Upper lobe of left lung (tissue), 6 donors: ENCODE measurements at regions not wholly inside any gene's neighbourhood (a gene's known extent, or its start where the extent isn't known, plus 50 kb on each side); places are given as distances from the start of the nearest gene placed in this dataset.

Experiments used
- ATAC-seq, 2 donors: fragments of 200-7000 bp; cut with Tn5 transposase; one replicate each; pipeline ENCODE4 v1.9.1; 2022; ENCODE audit warnings: mild to moderate bottlenecking in 2 of 2, moderate library complexity in 2 of 2; ENCODE audit not compliant: low FRiP score in 2 of 2
- DNase-seq, 2 donors: peaks; one replicate each; pipeline ENCODE4 v3.0.0-alpha.2; 2019 to 2020
- H3K27ac ChIP-seq, 4 donors: fragments of 200-600 bp; sonication (generic); one replicate each; pipeline ENCODE4 v1.5.1; 2016 to 2019
- H3K27me3 ChIP-seq, 4 donors: fragments of 200-600 bp; sonication (generic); one replicate each; pipeline ENCODE4 v1.5.1; 2017 to 2019
- H3K36me3 ChIP-seq, 4 donors: fragments of 200-600 bp; sonication (generic); one replicate each; pipeline ENCODE4 v1.5.1; 2016 to 2019
- H3K4me1 ChIP-seq, 4 donors: fragments of 200-600 bp; sonication (generic); one replicate each; pipeline ENCODE4 v1.5.1; 2018 to 2019
- H3K4me3 ChIP-seq, 4 donors: fragments of 200-600 bp; sonication (generic); one replicate each; pipeline ENCODE4 v1.5.1; 2017 to 2019; ENCODE audit warnings: mild to moderate bottlenecking in 2 of 4, moderate library complexity in 1 of 4
- H3K9me3 ChIP-seq, 4 donors: fragments of 200-600 bp; sonication (generic); one replicate each; pipeline ENCODE4 v1.5.1; 2018 to 2019
- CTCF ChIP-seq, 6 experiments: fragments of 450-650 bp in 4 of 6; fragments of 200-600 bp in 2 of 6; sonication (generic) in 2 of 6; IDR thresholded peaks; one replicate each; pipeline ENCODE4 v1.5.1; 2016 to 2019; ENCODE audit warnings: antibody characterized with exemption in 6 of 6
- EP300 ChIP-seq, 4 donors: sonication (generic); formaldehyde crosslinking; IDR thresholded peaks; one replicate each; pipeline ENCODE4 v1.5.1; 2017; ENCODE audit warnings: antibody characterized with exemption in 4 of 4, control low read depth in 2 of 4
- POLR2A ChIP-seq, 4 donors: fragments of 450-650 bp; IDR thresholded peaks; one replicate each; pipeline ENCODE4 v1.5.1; 2016 to 2017; ENCODE audit warnings: antibody characterized with exemption in 4 of 4, mild to moderate bottlenecking in 2 of 4
- POLR2AphosphoS5 ChIP-seq, 2 donors: sonication (generic); formaldehyde crosslinking; IDR thresholded peaks; one replicate each; pipeline ENCODE4 v1.5.1; 2017; ENCODE audit warnings: antibody characterized with exemption in 2 of 2
- whole genome bisulfite sequencing, 2 donors: methylation state at CpG; one replicate each; pipeline ENCODE4 v1.1.5; 2017 to 2018; 5-methylcytosine and 5-hydroxymethylcytosine counted together
- donor health status: DM: no; HTN: no; CAD: no; lungs with moderate emphysema.
- donor health status: DM: no; HTN: yes; CAD: no; lungs with severe emphysema.

- H3K27ac ChIP-seq: no peak overlapping the region
- no peaks in the 10 kb centered on the region for H3K36me3 ChIP-seq
- H3K4me1 ChIP-seq: peaks cover 0 to 9% (median 4%) of the 10 kb centered on the region in 4 donors
- peaks cover 0 to 4% (median 0%) of the 10 kb centered on the region in 4 donors for H3K9me3 ChIP-seq
- ATAC-seq (no peak), DNase-seq (no peak)
- H3K27me3 ChIP-seq: no peaks in the 10 kb centered on the region
- 86 to 90% methylated on average over 8 of the region's 8 CpGs for WGBS, 2 donors
- H3K4me3 ChIP-seq: no peak overlapping the region
- no peak for TF ChIP-seq POLR2A (IDR thresholded peaks at IDR 0.05)
- no peak for TF ChIP-seq POLR2AphosphoS5 (IDR thresholded peaks at IDR 0.05)
- no peak for TF ChIP-seq CTCF (IDR thresholded peaks at IDR 0.05)
- TF ChIP-seq EP300 (IDR thresholded peaks at IDR 0.05): no peak
Observed at GRCh38 chr11:122488892-122489706, 166.4 kb upstream of the UBASH3B start.

GRCh38 chr11:122487669-122488068 is 167.9 kb upstream of the UBASH3B start:
- H3K36me3 ChIP-seq: no peaks in the 10 kb centered on the region
- TF ChIP-seq CTCF (IDR thresholded peaks at IDR 0.05) (no peak), EP300 (IDR thresholded peaks at IDR 0.05) (no peak), POLR2AphosphoS5 (IDR thresholded peaks at IDR 0.05) (no peak), POLR2A (IDR thresholded peaks at IDR 0.05) (no peak)
- no peak for DNase-seq
- ATAC-seq: no peak
- peaks cover 9 to 12% (median 10%) of the 10 kb centered on the region in 4 donors for H3K9me3 ChIP-seq
- peaks cover 0 to 9% (median 4%) of the 10 kb centered on the region in 4 donors for H3K4me1 ChIP-seq
- WGBS, 2 donors: 78 to 89% methylated on average over 3 of the region's 3 CpGs
- H3K4me3 ChIP-seq: no peak overlapping the region
- H3K27me3 ChIP-seq: no peaks in the 10 kb centered on the region
- H3K27ac ChIP-seq: no peak overlapping the region

GRCh38 chr11:122486793-122487495 is 168.6 kb upstream of the UBASH3B start:
- Histone ChIP-seq H3K4me1 (peaks cover 0 to 9% (median 4%) of the 10 kb centered on the region in 4 donors), H3K27me3 (no peaks in the 10 kb centered on the region), H3K27ac (no peak overlapping the region), H3K9me3 (peaks cover 9 to 13% (median 11%) of the 10 kb centered on the region in 4 donors), H3K4me3 (no peak overlapping the region), H3K36me3 (no peaks in the 10 kb centered on the region)
- no peak for ATAC-seq
- 84 to 88% methylated on average over 5 of the region's 5 CpGs for WGBS, 2 donors
- no peak for DNase-seq
- no peak for TF ChIP-seq EP300 (IDR thresholded peaks at IDR 0.05)
- no peak for TF ChIP-seq CTCF (IDR thresholded peaks at IDR 0.05)
- TF ChIP-seq POLR2AphosphoS5 (IDR thresholded peaks at IDR 0.05): no peak
- TF ChIP-seq POLR2A (IDR thresholded peaks at IDR 0.05): no peak

GRCh38 chr11:122478986-122479385 is 176.5 kb upstream of the UBASH3B start:
- H3K4me3 ChIP-seq: no peak overlapping the region
- no peaks in the 10 kb centered on the region for H3K4me1 ChIP-seq
- ATAC-seq (no peak), DNase-seq (no peak)
- peaks cover 8 to 12% (median 10%) of the 10 kb centered on the region in 4 donors for H3K9me3 ChIP-seq
- H3K27ac ChIP-seq: no peak overlapping the region
- H3K27me3 ChIP-seq: no peaks in the 10 kb centered on the region
- H3K36me3 ChIP-seq: no peaks in the 10 kb centered on the region
- 34 to 40% methylated on average over 2 of the region's 2 CpGs for WGBS, 2 donors
- no peak for TF ChIP-seq EP300 (IDR thresholded peaks at IDR 0.05)
- TF ChIP-seq CTCF (IDR thresholded peaks at IDR 0.05): no peak
